Peyer's patch (tissue), 4 donors: ENCODE measurements at regions not wholly inside any gene's neighbourhood (a gene's known extent, or its start where the extent isn't known, plus 50 kb on each side); places are given as distances from the start of the nearest gene placed in this dataset.

Experiments
- CTCF ChIP-seq, 6 experiments: fragments of 450-650 bp in 4 of 6; fragments of 200-600 bp in 2 of 6; sonication (generic) in 1 of 6; IDR thresholded peaks; one replicate each; pipeline ENCODE4 v1.5.1; 2017 to 2019; ENCODE audit warnings: antibody characterized with exemption in 6 of 6, mild to moderate bottlenecking in 3 of 6, moderate library complexity in 1 of 6
- POLR2A ChIP-seq, 2 donors: fragments of 450-650 bp; IDR thresholded peaks; one replicate each; pipeline ENCODE4 v1.5.1; 2017; ENCODE audit warnings: antibody characterized with exemption in 2 of 2, mild to moderate bottlenecking in 2 of 2, moderate library complexity in 2 of 2

- TF ChIP-seq CTCF (IDR thresholded peaks at IDR 0.05) (no peak), POLR2A (IDR thresholded peaks at IDR 0.05) (no peak)
Measured at GRCh38 chr1:60224523-60224922, 151.0 kb upstream of the C1orf87 start.
